ENCODE measurements at regions not wholly inside any gene's neighbourhood (a gene's known extent, or its start where the extent isn't known, plus 50 kb on each side); places are given as distances from the start of the nearest gene placed in this dataset.

DNA sequence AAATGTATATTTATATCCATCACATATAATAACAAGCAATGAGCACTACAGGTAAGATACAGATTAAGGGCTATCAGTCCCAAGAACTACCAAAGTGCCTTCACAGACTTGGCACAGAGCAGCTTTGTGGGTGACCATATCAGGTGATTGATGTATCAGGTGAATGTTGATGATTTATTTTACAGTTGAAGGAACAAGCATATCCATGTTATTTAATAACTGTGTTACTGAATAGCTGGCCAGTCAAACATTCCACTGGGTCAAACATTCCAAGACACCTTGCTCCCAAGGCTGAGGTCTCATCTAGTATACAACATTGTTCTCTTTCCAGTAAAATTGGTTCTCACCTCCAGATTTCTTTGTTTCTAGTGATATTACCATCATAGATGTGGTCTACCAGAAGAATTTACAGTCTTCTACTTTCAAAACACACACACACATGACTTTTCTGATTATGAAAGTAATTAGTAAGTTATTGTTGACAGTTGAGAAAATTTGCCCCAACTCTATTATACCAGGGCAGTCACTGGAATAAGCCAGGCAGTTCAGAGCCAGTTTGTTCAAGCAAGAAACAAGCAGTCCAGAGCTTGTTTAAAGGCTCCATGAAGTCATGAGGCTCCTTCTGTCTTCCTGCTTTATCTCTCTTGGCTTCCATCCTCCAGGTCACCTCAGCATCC, 68.2 kb downstream of the ELAPOR2 start:
- Histone ChIP-seq H4K20me1 (replicated peaks; ENCODE audit: control insufficient read depth, extremely low read depth, insufficient read depth, low read length) (no peaks in the 10 kb centered on the region), H3K9me3 (replicated peaks; ENCODE audit: control insufficient read depth, insufficient read depth, low read length) (no peaks in the 10 kb centered on the region), H3K79me2 (ENCODE audit: control insufficient read depth, insufficient read depth, low read length) (no peaks in the 10 kb centered on the region), H2AFZ (ENCODE audit: low read depth, low read length) (no peak overlapping the region), H3K36me3 (ENCODE audit: control insufficient read depth in 2 of 2, extremely low read depth in 1 of 2, insufficient read depth in 2 of 2, low read length in 2 of 2) (no peaks in the 10 kb centered on the region), H3K4me1 (ENCODE audit: control insufficient read depth, extremely low read depth, insufficient read depth, low read length) (peaks cover 9% of the 10 kb centered on the region), H3K4me3 (replicated peaks in 1 of 3; ENCODE audit: insufficient read depth in 1 of 3, low read depth in 1 of 3, low read length in 3 of 3) (no peak overlapping the region), H3K9me1 (replicated peaks; ENCODE audit: control insufficient read depth, extremely low read depth, insufficient read depth, low read length) (no peaks in the 10 kb centered on the region), H3K27ac (ENCODE audit: insufficient read depth, low read depth, low read length) (peak overlapping the region; percentile 33), H3K4me2 (ENCODE audit: insufficient read depth, low read length) (no peak overlapping the region), H3K9ac (replicated peaks; ENCODE audit: extremely low read depth, insufficient read depth, low read length) (no peak overlapping the region), H3K27me3 (ENCODE audit: control insufficient read depth in 2 of 2, insufficient read depth in 2 of 2, low read length in 2 of 2) (no peaks in the 10 kb centered on the region)
- intact Hi-C loops (cut with micrococcal nuclease): no loop called here
- CTCF ChIA-PET: interaction anchor here (1.2 to 3.4 kb wide), 8 partner anchors 10 to 157 kb away, joined by 3 to 13 read pairs (median 8); no protein-coding TSS in a partner anchor
- POLR2A ChIA-PET: no interaction called here
- no TSS peak for BruUV-seq (replicated peaks)
- no peak for DNase-seq (ENCODE audit: low read depth, low spot score)
- TF ChIP-seq FOS (IDR thresholded peaks at IDR 0.05; ENCODE audit: borderline replicate concordance, insufficient read depth, low read length) (no peak), GATA2 (IDR thresholded peaks at IDR 0.05; ENCODE audit: insufficient read depth, insufficient read length, low read depth, low read length) (no peak), POLR2A (IDR thresholded peaks at IDR 0.05; ENCODE audit: low read depth, low read length) (no peak), EZH2 (IDR thresholded peaks at IDR 0.05; ENCODE audit: borderline replicate concordance, low read depth, low read length, severe bottlenecking) (no peak), JUN (IDR thresholded peaks at IDR 0.05; ENCODE audit: borderline replicate concordance, insufficient read depth, insufficient read length, low read depth) (no peak), MYC (IDR thresholded peaks at IDR 0.05; ENCODE audit: low read depth, low read length) (no peak), POLR2AphosphoS5 (IDR thresholded peaks at IDR 0.05; ENCODE audit: insufficient read depth, low read depth, low read length) (no peak)
- TF ChIP-seq, protein P1, sequence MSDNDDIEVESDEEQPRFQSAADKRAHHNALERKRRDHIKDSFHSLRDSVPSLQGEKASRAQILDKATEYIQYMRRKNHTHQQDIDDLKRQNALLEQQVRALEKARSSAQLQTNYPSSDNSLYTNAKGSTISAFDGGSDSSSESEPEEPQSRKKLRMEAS (IDR thresholded peaks at IDR 0.05; ENCODE audit: insufficient read depth, insufficient read length): no peak
- TF ChIP-seq, protein P2, sequence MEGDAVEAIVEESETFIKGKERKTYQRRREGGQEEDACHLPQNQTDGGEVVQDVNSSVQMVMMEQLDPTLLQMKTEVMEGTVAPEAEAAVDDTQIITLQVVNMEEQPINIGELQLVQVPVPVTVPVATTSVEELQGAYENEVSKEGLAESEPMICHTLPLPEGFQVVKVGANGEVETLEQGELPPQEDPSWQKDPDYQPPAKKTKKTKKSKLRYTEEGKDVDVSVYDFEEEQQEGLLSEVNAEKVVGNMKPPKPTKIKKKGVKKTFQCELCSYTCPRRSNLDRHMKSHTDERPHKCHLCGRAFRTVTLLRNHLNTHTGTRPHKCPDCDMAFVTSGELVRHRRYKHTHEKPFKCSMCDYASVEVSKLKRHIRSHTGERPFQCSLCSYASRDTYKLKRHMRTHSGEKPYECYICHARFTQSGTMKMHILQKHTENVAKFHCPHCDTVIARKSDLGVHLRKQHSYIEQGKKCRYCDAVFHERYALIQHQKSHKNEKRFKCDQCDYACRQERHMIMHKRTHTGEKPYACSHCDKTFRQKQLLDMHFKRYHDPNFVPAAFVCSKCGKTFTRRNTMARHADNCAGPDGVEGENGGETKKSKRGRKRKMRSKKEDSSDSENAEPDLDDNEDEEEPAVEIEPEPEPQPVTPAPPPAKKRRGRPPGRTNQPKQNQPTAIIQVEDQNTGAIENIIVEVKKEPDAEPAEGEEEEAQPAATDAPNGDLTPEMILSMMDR (IDR thresholded peaks at IDR 0.05; ENCODE audit: extremely low read depth in 1 of 2, insufficient read depth in 1 of 2, low read depth in 1 of 2, low read length in 2 of 2): no peak
- FAIRE-seq: no peak
- dilution Hi-C loops (cut with MboI; ENCODE audit: extremely low pct_ligation_motif_present, low sequenced_read_pairs): no loop called here

All from endothelial cell of umbilical vein (primary cell).